Pulmonary artery endothelial cell (primary cell): ENCODE measurements at regions not wholly inside any gene's neighbourhood (a gene's known extent, or its start where the extent isn't known, plus 50 kb on each side); places are given as distances from the start of the nearest gene placed in this dataset.
"Not testable (repeated sequence)": the region's sequence is repeated elsewhere in the genome, so short reads cannot be mapped to it uniquely, and the experiment has no call there.

Experiments used
- DNase-seq: peaks from one replicate; pipeline ENCODE4 v3.0.0-alpha.2; 2011; ENCODE audit warnings: low read depth, low spot score

- DNase-seq, result no peak
Observed at GRCh38 chr9:38192731-38193265, 123.8 kb upstream of the SHB start.

DNA sequence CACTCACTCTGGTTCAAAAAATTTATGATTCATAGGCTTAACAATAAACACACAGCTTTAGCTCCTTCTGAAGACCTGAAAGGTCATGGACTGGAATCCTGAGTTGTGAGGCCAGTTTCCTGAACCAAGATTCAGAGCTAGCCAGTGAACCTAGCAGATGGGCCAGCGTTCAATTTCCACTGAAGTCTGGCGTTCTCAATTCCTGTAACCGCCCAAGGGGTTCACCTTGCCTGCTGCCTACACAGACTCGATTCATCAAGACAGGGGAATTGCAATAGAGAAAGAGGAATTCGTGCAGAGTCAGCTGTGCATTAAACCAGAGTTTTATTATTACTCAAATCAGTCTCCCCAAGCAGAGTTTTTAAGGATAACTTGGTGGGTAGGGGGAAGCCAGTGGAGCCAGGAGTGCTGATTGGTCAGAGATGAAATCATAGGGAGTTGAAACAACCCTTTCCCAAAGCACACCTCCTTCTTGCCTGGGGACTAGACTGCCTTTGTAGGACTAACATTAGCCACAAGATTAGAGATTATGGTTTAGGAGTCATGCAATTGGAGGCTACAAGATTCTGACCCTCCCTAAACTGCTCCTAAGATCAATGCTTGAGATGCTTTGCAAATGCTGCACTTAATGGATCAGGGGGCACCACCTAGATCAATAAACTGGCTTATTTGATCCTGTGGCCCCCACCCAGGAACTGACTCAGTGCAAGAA is 117.5 kb upstream of the SHB start:
- DNase-seq, result peak; percentile 37

- no peak for DNase-seq
Observed at GRCh38 chr9:38185647-38186403, 116.8 kb upstream of the SHB start.

GRCh38 chr9:38183994-38184568 is 115.1 kb upstream of the SHB start:
- no peak for DNase-seq

- no peak for DNase-seq
Observed at GRCh38 chr9:38182321-38182720, 113.3 kb upstream of the SHB start.

DNA sequence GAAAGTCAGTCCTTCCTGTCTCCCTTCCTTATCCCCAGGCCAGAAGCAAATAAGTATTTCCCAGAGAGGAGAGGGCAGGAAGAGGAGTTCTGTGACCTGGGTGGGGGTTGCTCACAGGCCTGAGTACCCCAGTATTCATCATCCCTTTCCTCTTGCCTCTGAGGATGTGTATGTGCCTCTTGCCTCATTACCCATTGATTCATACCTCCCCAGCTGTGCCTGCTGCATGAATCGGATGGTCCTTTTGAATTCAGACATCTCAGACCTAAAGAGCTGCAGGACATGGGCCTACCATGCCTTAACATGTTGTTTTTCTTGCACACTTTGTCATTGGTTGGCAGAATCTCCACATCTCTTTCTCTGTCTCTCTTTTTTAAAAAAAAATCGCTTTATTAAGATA is 112.8 kb upstream of the SHB start:
- DNase-seq, result no peak

DNA sequence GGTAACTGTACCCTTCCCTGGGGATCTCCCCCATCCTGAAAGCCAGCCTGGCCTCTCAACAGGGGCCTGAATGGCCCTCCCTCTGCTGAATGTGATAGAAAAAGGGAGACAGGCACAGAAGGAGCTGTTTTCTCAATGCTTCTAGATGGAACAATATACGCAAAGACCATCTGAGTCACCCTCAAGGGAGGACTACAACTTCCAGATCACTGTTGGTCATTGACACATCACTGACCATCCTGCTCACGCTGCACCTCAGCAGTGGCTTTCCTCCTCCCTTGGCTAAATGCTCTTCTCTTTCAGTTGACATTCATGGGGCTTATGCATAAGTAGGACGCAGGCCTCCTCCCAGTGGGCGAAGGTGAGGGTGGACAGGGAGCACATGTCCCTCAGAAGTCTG is 112.2 kb upstream of the SHB start:
- no peak for DNase-seq

DNA sequence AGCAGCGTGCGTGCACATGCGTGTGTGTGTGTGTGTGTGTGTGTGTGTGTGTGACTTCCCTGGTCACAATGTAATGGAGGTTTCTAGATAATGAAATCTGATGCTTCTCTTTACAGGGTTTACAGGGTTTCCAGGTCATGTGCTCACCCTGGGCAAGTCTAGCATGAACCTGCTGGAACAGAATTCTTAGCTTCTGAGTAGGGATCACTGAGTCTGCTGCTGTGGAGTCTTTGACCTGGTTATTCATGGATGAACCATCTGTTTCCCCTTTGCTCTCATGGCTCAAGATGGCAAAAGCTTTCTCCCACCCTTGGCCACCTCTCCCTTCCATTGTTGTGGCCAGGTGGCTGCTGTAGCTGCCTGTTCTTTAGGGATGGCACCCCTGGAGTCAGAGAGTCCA is 111.6 kb upstream of the SHB start:
- DNase-seq, result no peak

GRCh38 chr9:38179965-38180364 is 110.9 kb upstream of the SHB start:
- no peak for DNase-seq

DNA sequence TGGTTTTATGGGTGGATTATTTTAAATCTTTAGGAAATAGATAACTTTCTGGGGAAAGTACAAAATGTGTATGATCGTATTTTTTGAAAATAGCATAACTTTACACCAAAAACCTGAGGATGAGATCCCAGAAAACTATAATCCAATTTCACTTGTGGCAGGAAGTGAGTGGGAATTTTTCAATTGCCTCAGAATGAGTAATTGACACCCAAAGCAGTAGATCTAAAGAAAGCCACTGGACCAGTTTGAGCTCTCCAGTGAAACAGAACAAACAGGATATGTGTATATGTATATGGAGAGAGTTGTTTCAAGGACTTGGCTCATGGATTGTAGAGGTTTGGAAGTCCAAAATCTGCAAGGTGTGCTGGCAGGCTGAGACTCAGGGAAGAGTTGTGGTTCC is 109.2 kb upstream of the SHB start:
- no peak for DNase-seq

DNA sequence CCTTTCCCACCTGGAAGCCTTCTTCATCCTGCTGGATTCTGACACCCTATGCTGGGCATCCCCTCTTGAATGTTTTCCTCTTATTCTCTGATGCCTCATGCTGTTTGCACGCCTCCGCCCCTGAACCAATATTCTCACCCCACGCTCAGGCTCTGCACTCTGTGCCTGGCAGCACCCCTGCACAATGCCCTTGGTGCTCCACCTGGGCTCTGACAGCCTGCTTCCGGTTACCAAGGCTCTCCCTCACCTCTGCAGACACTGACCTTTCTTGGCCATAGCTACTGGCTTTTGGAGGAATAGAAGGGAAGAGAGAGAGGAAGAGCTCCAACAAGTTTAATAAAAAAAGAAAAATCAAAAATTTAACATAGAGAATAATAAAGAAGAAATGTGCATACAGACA is 108.7 kb upstream of the SHB start:
- DNase-seq, result no peak

GRCh38 chr9:38176251-38176650 is 107.2 kb upstream of the SHB start:
- DNase-seq, result no peak

GRCh38 chr9:38175423-38175822 is 106.4 kb upstream of the SHB start:
- no peak for DNase-seq

DNA sequence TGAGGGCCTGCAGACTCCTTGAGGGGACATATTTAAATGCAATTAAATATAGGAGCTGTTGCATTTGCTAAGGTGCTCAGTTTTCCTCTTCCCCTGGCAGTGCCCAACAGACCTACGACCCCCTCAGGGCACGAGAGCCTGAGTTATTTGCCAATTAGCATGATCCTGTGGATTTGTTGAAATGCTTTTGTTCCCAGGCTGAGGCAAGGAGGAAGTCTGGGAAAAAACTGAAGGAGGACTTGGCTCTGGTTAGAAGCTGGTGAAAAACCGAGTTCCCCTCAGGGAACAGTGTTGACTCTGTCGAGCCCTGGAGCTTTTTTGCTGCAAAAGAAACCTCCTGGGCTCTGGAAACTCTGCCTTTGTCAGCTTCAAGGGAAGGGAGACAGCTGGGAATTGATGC is 103.6 kb upstream of the SHB start:
- DNase-seq, result no peak

- no peak for DNase-seq
Observed at GRCh38 chr9:38171926-38172325, 102.9 kb upstream of the SHB start.

DNA sequence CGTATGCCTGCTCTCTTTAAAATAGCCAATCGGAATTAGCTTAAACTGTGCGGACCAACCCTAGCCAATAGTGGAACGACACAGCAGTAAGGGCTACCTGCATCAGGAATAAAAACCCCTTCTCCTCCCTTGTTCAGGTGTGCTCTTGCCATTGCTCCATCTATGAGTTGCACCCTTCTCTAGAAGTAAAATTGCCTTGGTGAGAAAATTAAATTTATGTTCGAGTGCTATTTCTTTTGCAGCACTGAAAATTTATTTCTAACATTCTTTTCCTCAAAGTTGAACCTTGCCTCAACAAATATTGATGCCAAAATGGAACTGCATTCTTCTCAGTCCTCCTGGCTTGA is 102.5 kb upstream of the SHB start:
- DNase-seq, result no peak

DNA sequence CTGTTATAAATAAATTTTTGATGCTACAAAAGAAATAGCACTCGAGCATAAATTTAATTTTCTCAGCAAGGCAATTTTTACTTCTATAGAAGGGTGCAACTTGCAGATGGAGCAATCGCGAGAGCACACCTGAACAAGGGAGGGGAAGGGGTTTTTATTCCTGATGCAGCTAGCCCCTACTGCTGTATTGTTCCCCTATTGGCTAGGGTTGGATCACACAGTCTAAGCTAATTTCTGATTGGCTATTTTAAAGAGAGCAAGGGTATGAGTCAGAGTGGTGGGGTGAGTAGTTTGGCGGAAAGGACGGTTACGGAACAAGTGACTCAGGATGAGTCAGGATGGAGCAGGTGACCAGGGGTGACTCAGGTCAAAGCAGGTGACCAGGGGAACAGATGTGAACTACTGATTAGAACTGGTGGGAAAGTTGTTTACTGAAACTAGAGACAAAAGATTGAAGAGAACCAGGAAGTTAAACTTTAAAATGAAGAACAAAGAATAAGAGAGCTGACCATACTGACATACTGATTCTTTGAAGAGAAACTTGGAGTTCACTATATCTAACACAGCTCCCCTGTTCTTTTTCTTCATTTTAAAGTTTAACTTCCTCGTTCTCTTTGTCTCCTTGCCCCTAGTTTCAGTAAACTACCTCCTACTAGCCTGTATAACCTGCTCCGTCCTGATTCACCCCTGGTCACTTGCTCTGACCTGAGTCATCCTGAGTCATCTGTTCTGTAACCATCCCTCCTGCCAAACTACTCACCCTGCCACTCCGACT is 101.9 kb upstream of the SHB start:
- DNase-seq, result not testable (repeated sequence)

DNA sequence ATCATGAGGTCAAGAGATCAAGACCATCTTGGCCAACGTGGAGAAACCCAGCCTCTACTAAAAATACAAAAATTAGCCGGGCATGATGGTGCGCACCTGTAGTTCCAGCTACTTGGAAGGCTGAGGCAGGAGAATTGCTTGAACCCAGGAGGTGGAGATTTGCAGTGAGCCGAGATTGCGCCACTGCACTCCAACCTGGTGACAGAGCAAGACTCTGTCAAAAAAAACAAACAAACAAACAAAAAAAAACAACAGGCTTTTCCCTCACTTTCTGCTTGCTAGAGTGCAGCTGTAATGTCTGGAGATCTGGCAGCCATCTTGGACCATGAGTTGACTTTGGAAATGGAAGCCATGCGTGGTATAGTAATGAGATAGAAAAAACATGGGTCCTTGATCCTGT is 101.1 kb upstream of the SHB start:
- not testable (repeated sequence) for DNase-seq

- DNase-seq, result no peak
Observed at GRCh38 chr9:38166501-38166900, 97.5 kb upstream of the SHB start.

- no peak for DNase-seq
Observed at GRCh38 chr9:38164659-38165221, 95.7 kb upstream of the SHB start.

- no peak for DNase-seq
Observed at GRCh38 chr9:38163518-38163917, 94.5 kb upstream of the SHB start.
